T-helper 22 cell (primary cell): ENCODE measurements at regions not wholly inside any gene's neighbourhood (a gene's known extent, or its start where the extent isn't known, plus 50 kb on each side); places are given as distances from the start of the nearest gene placed in this dataset.
"Not testable (repeated sequence)": the region's sequence is repeated elsewhere in the genome, so short reads cannot be mapped to it uniquely, and the experiment has no call there.

ENCODE experiments used
- DNase-seq: peaks from one replicate; pipeline ENCODE4 v3.0.0-alpha.2; 2020; ENCODE audit warnings: low read depth

- no peak for DNase-seq
Measured at GRCh38 chr14:25551674-25552073, 501.7 kb upstream of the STXBP6 start.

DNA sequence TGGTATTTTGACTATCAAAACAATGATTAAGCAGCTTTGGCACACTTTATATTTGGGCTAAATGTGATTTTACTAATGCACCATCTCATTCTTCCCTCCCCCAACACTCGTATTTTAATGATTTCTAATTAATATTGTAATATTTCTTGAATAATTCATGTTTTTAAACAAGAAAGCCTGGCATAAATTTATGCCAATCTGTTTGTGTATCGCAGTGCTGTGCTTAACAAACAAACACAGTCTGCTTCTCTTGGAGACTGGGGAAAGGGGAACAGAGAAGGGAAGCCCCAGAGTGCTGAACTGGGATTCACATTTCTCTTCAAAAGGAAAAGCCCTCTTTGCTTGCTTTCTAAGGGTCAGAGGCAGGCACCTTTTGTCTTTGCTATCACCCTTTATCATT is 496.9 kb upstream of the STXBP6 start:
- no peak for DNase-seq

DNA sequence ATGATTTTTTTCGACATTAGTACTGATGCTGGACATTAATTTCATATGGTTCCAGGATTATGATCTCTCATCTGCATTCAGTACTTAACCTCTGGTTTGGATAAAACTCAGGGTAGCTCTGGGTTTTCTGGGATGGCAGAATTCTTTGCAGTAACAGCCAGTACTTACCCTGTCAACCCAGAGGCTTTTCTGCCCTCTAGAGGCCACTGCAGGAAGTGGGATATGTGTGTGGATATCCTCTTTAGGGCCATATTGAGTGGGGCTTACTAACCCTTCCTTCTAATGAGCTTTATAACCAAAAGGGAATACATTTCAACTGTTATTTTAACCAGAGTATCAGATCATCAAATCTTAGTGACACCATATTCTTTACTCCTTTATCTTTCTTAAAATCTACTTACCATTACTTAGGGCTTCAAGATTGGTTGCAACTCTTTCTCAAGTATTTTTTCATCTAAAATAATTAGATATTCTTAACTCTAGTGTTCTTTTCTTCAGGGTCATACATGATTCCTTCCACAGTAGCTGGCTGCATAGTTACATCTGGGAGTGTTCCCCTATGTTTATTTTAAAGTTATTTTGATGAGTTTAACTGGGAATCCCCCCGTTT is 488.0 kb upstream of the STXBP6 start:
- DNase-seq: no peak

DNA sequence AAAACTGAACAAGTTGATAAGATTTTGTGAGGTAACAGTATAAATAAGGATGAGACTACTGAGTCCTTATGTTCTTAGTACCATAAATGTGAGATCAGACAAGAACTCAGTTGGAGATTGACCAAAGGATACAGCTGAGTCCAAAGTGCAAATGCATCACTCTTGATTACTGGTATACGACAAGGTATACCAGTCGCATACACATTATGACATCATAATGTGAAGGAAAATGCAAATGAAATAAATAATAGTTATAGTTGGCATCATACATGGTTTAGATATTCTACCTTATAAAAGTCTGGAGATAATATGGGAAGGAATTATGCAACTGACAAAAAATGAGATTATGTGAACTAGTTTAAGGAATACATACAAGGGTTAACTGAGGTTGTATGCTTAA is 476.3 kb upstream of the STXBP6 start:
- DNase-seq: no peak

GRCh38 chr14:25522926-25523325 is 473.0 kb upstream of the STXBP6 start:
- no peak for DNase-seq

DNA sequence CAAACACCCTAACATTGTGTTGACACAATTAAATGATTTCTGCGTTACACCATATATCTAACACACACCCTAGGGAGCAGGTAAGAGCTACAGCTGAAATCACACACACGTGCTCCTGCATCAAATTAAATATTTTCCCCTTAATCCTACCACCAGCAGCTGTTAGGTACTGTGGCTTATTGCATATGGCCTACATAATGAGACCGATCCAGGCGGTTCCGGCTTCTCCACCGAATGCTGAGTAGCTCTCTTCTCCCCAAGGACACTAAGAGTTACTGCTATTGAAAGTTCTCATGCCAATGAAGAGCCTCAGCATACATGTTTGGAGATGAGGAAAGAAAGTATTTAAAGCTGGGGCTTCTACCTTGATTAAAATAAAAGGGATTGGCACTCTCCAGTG is 472.2 kb upstream of the STXBP6 start:
- DNase-seq: no peak

DNA sequence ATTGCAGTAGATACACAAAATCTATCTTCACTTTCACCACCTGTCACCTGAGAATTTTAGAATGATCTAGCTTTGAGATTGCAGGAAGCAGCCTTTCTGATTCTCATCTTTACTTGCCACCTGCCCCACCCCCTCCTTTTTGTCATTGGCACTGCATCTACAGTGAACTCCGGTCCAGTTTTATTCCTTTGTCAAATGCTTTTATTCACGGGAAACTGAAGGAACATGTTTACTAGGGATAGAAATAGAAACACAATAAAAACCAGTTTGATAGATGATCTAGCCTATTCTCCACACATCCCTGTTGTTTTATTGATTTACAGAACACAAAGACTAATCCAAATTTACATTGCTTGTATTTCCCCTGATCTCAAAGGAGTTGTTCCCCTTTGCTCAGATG is 471.7 kb upstream of the STXBP6 start:
- no peak for DNase-seq

GRCh38 chr14:25520821-25521220 is 470.9 kb upstream of the STXBP6 start:
- no peak for DNase-seq

GRCh38 chr14:25518364-25518763 is 468.4 kb upstream of the STXBP6 start:
- DNase-seq: no peak

GRCh38 chr14:25516838-25517237 is 466.9 kb upstream of the STXBP6 start:
- DNase-seq: no peak

- DNase-seq: no peak
Measured at GRCh38 chr14:25508845-25509244, 458.9 kb upstream of the STXBP6 start.

GRCh38 chr14:25501749-25502148 is 451.8 kb upstream of the STXBP6 start:
- no peak for DNase-seq

- DNase-seq: no peak
Measured at GRCh38 chr14:25488961-25489360, 439.0 kb upstream of the STXBP6 start.

GRCh38 chr14:25485381-25485780 is 435.4 kb upstream of the STXBP6 start:
- DNase-seq: no peak

GRCh38 chr14:25484906-25485305 is 435.0 kb upstream of the STXBP6 start:
- no peak for DNase-seq

- DNase-seq: no peak
Measured at GRCh38 chr14:25484235-25484634, 434.3 kb upstream of the STXBP6 start.

GRCh38 chr14:25477316-25478098 is 427.6 kb upstream of the STXBP6 start:
- no peak for DNase-seq

GRCh38 chr14:25472700-25473099 is 422.8 kb upstream of the STXBP6 start:
- DNase-seq: no peak

GRCh38 chr14:25464772-25465171 is 414.8 kb upstream of the STXBP6 start:
- DNase-seq: no peak

DNA sequence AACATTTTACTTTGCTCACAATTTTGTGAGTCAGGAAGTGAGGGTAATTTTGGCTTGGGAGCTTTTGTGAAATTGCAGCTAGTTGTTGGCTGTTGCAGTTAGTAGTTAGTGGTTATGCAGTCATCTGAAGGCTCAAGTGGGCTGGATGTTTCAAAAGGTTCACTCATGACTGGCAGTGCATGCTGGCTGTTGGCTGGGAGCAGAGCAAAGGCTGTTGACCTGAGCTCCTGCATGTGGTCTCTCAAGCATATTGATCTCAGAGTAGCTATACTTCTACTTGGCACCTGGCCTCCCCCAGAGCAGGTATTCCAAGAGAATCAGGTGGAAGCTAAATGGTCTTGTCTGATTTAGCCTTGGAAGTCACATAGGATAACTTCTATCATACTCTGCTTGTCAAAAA is 414.1 kb upstream of the STXBP6 start:
- DNase-seq: no peak

- DNase-seq: no peak
Measured at GRCh38 chr14:25463480-25463879, 413.5 kb upstream of the STXBP6 start.

- no peak for DNase-seq
Measured at GRCh38 chr14:25461780-25462179, 411.8 kb upstream of the STXBP6 start.

GRCh38 chr14:25444381-25444780 is 394.4 kb upstream of the STXBP6 start:
- DNase-seq: no peak

- DNase-seq: not testable (repeated sequence)
Measured at GRCh38 chr14:25440382-25440781, 390.4 kb upstream of the STXBP6 start.
